ENCODE measurements at regions not wholly inside any gene's neighbourhood (a gene's known extent, or its start where the extent isn't known, plus 50 kb on each side); places are given as distances from the start of the nearest gene placed in this dataset.

DNA sequence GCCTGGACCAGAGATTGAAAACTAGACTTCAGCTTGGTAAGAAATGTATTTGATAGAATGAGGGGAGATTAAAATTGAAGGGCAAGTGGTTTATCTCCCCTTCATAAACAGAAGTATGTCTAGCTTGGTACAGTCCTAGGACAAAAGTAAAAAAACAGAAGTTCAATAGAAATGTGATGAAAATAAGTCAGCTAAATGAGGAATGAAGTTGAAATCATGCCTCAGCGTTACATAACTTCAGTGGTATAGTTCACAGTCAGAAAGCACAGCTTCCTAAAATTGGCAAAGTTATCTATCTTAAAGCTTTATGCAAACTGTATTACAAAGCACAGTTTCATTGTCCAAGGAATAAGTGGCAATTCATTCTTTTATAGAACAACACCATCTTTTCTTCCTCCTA, 90.2 kb upstream of the SYT10 start:
- no peak for TF ChIP-seq ZNF232 (CRISPR knock-in tag; IDR thresholded peaks at IDR 0.05; ENCODE audit: borderline replicate concordance)
- TF ChIP-seq, protein P1, sequence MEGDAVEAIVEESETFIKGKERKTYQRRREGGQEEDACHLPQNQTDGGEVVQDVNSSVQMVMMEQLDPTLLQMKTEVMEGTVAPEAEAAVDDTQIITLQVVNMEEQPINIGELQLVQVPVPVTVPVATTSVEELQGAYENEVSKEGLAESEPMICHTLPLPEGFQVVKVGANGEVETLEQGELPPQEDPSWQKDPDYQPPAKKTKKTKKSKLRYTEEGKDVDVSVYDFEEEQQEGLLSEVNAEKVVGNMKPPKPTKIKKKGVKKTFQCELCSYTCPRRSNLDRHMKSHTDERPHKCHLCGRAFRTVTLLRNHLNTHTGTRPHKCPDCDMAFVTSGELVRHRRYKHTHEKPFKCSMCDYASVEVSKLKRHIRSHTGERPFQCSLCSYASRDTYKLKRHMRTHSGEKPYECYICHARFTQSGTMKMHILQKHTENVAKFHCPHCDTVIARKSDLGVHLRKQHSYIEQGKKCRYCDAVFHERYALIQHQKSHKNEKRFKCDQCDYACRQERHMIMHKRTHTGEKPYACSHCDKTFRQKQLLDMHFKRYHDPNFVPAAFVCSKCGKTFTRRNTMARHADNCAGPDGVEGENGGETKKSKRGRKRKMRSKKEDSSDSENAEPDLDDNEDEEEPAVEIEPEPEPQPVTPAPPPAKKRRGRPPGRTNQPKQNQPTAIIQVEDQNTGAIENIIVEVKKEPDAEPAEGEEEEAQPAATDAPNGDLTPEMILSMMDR (CRISPR knock-in tag; IDR thresholded peaks at IDR 0.05), result no peak
- no peak for TF ChIP-seq ZBTB7A (CRISPR knock-in tag; IDR thresholded peaks at IDR 0.05)

Measured in HepG2 (cell line).